ENCODE measurements at regions not wholly inside any gene's neighbourhood (a gene's known extent, or its start where the extent isn't known, plus 50 kb on each side); places are given as distances from the start of the nearest gene placed in this dataset.

DNA sequence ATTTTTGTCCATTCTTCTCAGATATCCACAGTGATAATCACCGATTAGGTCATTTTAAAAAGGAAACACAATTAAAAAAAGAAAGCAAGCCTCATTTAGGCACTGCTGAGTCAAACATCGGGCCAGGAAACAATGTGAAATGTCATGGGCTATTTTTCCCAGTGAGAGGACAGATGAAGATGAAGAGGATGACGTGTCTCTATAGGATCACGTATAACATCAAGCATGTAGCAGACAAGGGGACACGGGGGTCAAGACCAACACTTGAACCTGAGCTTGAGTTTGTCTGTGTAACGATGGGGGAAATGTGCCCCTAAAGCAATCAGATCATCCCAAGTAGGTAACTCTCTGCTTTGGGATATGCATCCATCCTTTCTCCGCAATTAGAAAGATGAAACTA lies 553.2 kb downstream of the CD83 start:
- TF ChIP-seq POLR2A (IDR thresholded peaks at IDR 0.05): no peak
- TF ChIP-seq, protein P1, sequence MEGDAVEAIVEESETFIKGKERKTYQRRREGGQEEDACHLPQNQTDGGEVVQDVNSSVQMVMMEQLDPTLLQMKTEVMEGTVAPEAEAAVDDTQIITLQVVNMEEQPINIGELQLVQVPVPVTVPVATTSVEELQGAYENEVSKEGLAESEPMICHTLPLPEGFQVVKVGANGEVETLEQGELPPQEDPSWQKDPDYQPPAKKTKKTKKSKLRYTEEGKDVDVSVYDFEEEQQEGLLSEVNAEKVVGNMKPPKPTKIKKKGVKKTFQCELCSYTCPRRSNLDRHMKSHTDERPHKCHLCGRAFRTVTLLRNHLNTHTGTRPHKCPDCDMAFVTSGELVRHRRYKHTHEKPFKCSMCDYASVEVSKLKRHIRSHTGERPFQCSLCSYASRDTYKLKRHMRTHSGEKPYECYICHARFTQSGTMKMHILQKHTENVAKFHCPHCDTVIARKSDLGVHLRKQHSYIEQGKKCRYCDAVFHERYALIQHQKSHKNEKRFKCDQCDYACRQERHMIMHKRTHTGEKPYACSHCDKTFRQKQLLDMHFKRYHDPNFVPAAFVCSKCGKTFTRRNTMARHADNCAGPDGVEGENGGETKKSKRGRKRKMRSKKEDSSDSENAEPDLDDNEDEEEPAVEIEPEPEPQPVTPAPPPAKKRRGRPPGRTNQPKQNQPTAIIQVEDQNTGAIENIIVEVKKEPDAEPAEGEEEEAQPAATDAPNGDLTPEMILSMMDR (IDR thresholded peaks at IDR 0.05): no peak
